A172 (cell line): ENCODE measurements at regions not wholly inside any gene's neighbourhood (a gene's known extent, or its start where the extent isn't known, plus 50 kb on each side); places are given as distances from the start of the nearest gene placed in this dataset.

ENCODE experiments used
- DNase-seq: peaks from one replicate; pipeline ENCODE4 v3.0.0-alpha.2; 2015; ENCODE audit warnings: low spot score

- peak; percentile 8 for DNase-seq
Measured at GRCh38 chr1:29379443-29380073, 143.2 kb downstream of the PTPRU start.
